ENCODE measurements at regions not wholly inside any gene's neighbourhood (a gene's known extent, or its start where the extent isn't known, plus 50 kb on each side); places are given as distances from the start of the nearest gene placed in this dataset.
"Not testable (repeated sequence)": the region's sequence is repeated elsewhere in the genome, so short reads cannot be mapped to it uniquely, and the experiment has no call there.

DNA sequence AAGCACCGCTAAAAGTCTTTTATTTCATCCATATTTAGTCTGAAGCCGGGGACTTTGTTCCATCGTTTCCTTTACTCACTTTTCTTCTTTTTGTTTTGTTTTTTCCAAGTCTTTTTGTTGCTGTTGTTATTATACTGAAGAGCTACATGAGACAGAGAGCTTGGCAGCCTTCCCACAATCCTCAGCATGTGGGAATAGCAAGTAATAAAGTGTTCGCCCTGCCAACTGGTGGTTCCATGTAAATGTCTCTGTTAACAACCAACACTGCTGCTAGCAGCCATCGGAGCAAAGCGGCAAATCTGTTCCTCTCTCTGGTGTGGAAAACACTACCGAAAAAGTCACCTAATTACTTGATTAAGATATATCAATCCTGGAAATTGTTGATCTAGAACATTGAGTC is 437.8 kb upstream of the ID4 start:
- Histone ChIP-seq H3K36me3 (ENCODE audit: insufficient read depth, low read length) (no peaks in the 10 kb centered on the region), H3K4me3 (ENCODE audit: low read length) (no peak overlapping the region), H3K9me3 (ENCODE audit: insufficient read depth, low read depth, low read length) (no peaks in the 10 kb centered on the region), H3K27me3 (ENCODE audit: insufficient read depth, low read length) (no peaks in the 10 kb centered on the region), H3K9ac (ENCODE audit: low read depth, low read length) (no peak overlapping the region), H3K4me1 (ENCODE audit: insufficient read depth, low read length) (no peaks in the 10 kb centered on the region), H3K27ac (ENCODE audit: low read depth, low read length) (no peak overlapping the region)
- WGBS = 97% methylated on average over 5 of the region's 7 CpGs

DNA sequence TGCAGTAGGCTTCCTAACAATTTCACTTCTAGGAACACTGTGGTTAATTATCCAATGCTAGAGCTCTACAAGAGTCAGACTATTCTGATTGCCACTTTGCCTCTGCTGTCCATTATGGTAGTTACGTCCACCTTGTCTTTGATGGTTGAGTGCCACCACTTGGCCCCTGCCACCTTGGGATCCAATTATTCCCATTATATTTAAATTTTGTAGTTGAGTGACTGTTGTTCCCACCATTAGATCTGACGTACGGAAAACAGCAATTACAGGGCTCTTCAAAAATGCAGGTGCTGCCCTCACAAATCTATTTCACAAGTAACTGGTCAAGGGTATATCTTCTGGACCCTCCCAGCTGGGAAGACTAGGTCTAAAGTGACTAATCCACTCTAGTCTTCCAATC is 432.3 kb upstream of the ID4 start:
- not testable (repeated sequence) for H3K4me1 ChIP-seq (ENCODE audit: insufficient read depth, low read length); H3K4me3 ChIP-seq (ENCODE audit: low read length); H3K36me3 ChIP-seq (ENCODE audit: insufficient read depth, low read length); H3K27me3 ChIP-seq (ENCODE audit: insufficient read depth, low read length); H3K27ac ChIP-seq (ENCODE audit: low read depth, low read length); H3K9ac ChIP-seq (ENCODE audit: low read depth, low read length)
- WGBS = 99% methylated on average over 3 of the region's 3 CpGs
- H3K9me3 ChIP-seq (ENCODE audit: insufficient read depth, low read depth, low read length) = peaks cover 11% of the 10 kb centered on the region; the same call in 1 of the 2 replicates

GRCh38 chr6:19408331-19408730 is 428.8 kb upstream of the ID4 start:
- Histone ChIP-seq H3K27me3 (ENCODE audit: insufficient read depth, low read length) (no peaks in the 10 kb centered on the region), H3K4me1 (ENCODE audit: insufficient read depth, low read length) (no peaks in the 10 kb centered on the region), H3K9ac (ENCODE audit: low read depth, low read length) (no peak overlapping the region), H3K27ac (ENCODE audit: low read depth, low read length) (no peak overlapping the region), H3K9me3 (ENCODE audit: insufficient read depth, low read depth, low read length) (peaks cover 11% of the 10 kb centered on the region; the same call in 1 of the 2 replicates), H3K36me3 (ENCODE audit: insufficient read depth, low read length) (no peaks in the 10 kb centered on the region), H3K4me3 (ENCODE audit: low read length) (no peak overlapping the region)
- 93% methylated on average over 3 of the region's 3 CpGs for WGBS

GRCh38 chr6:19410481-19410880 is 426.7 kb upstream of the ID4 start:
- Histone ChIP-seq H3K36me3 (ENCODE audit: insufficient read depth, low read length) (no peaks in the 10 kb centered on the region), H3K4me1 (ENCODE audit: insufficient read depth, low read length) (no peaks in the 10 kb centered on the region), H3K9me3 (ENCODE audit: insufficient read depth, low read depth, low read length) (0 out of 2 replicates have a peak, but pooled peaks cover 2% of the 10 kb centered on the region), H3K4me3 (ENCODE audit: low read length) (no peak overlapping the region), H3K9ac (ENCODE audit: low read depth, low read length) (no peak overlapping the region), H3K27me3 (ENCODE audit: insufficient read depth, low read length) (no peaks in the 10 kb centered on the region), H3K27ac (ENCODE audit: low read depth, low read length) (no peak overlapping the region)

GRCh38 chr6:19413323-19413722 is 423.8 kb upstream of the ID4 start:
- 95% methylated on average over 2 of the region's 3 CpGs for WGBS
- Histone ChIP-seq H3K36me3 (ENCODE audit: insufficient read depth, low read length) (no peaks in the 10 kb centered on the region), H3K4me3 (ENCODE audit: low read length) (no peak overlapping the region), H3K27ac (ENCODE audit: low read depth, low read length) (no peak overlapping the region), H3K4me1 (ENCODE audit: insufficient read depth, low read length) (no peaks in the 10 kb centered on the region), H3K9me3 (ENCODE audit: insufficient read depth, low read depth, low read length) (peaks cover 6% of the 10 kb centered on the region), H3K9ac (ENCODE audit: low read depth, low read length) (no peak overlapping the region), H3K27me3 (ENCODE audit: insufficient read depth, low read length) (no peaks in the 10 kb centered on the region)

DNA sequence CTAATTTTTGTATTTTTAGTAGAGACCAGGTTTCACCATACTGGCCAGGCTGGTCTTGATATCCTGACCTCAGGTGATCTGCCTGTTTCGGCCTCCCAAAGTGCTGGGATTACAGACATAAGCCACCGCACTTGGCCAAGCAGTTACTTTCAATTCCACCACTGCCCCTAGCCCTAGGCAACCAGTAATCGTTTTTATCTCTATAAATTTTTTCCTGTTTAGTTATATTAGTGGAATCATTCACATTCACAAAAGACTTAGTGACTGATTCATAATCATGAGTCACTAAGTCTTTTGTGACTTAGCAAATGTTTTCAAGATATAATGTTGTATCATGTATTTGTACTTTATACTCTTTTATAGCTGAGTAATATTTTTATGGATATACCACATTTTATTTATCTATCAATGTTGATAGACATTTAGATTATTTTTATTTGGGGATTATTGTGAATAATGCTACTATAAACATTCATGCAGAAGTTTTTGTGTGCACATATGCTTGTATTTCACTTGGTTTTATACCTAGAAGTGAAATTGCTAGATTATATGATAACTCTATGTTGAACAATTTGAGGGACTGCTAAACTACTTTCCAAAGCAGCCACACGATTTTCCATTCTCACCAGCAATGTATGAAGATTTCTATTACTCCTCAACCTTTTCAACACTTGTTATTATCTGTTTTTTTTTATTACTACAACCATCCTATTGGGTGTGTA is 421.4 kb upstream of the ID4 start:
- Histone ChIP-seq H3K9ac (ENCODE audit: low read depth, low read length) (no peak overlapping the region), H3K4me3 (ENCODE audit: low read length) (no peak overlapping the region), H3K27me3 (ENCODE audit: insufficient read depth, low read length) (no peaks in the 10 kb centered on the region), H3K27ac (ENCODE audit: low read depth, low read length) (no peak overlapping the region), H3K36me3 (ENCODE audit: insufficient read depth, low read length) (no peaks in the 10 kb centered on the region), H3K4me1 (ENCODE audit: insufficient read depth, low read length) (no peaks in the 10 kb centered on the region), H3K9me3 (ENCODE audit: insufficient read depth, low read depth, low read length) (peaks cover 6% of the 10 kb centered on the region)
- 97% methylated on average over 3 of the region's 4 CpGs for WGBS

- Histone ChIP-seq H3K4me1 (ENCODE audit: insufficient read depth, low read length) (no peaks in the 10 kb centered on the region), H3K9ac (ENCODE audit: low read depth, low read length) (no peak overlapping the region), H3K27me3 (ENCODE audit: insufficient read depth, low read length) (no peaks in the 10 kb centered on the region), H3K27ac (ENCODE audit: low read depth, low read length) (no peak overlapping the region), H3K36me3 (ENCODE audit: insufficient read depth, low read length) (no peaks in the 10 kb centered on the region), H3K4me3 (ENCODE audit: low read length) (no peak overlapping the region), H3K9me3 (ENCODE audit: insufficient read depth, low read depth, low read length) (peaks cover 6% of the 10 kb centered on the region)
Observed at GRCh38 chr6:19416811-19417210, 420.4 kb upstream of the ID4 start.

GRCh38 chr6:19417713-19418112 is 419.5 kb upstream of the ID4 start:
- Histone ChIP-seq H3K9me3 (ENCODE audit: insufficient read depth, low read depth, low read length) (peaks cover 6% of the 10 kb centered on the region), H3K27me3 (ENCODE audit: insufficient read depth, low read length) (no peaks in the 10 kb centered on the region), H3K9ac (ENCODE audit: low read depth, low read length) (no peak overlapping the region), H3K36me3 (ENCODE audit: insufficient read depth, low read length) (no peaks in the 10 kb centered on the region), H3K27ac (ENCODE audit: low read depth, low read length) (no peak overlapping the region), H3K4me1 (ENCODE audit: insufficient read depth, low read length) (no peaks in the 10 kb centered on the region), H3K4me3 (ENCODE audit: low read length) (no peak overlapping the region)

GRCh38 chr6:19424853-19425252 is 412.3 kb upstream of the ID4 start:
- Histone ChIP-seq H3K4me1 (ENCODE audit: insufficient read depth, low read length) (no peaks in the 10 kb centered on the region), H3K4me3 (ENCODE audit: low read length) (no peak overlapping the region), H3K27me3 (ENCODE audit: insufficient read depth, low read length) (no peaks in the 10 kb centered on the region), H3K27ac (ENCODE audit: low read depth, low read length) (no peak overlapping the region), H3K36me3 (ENCODE audit: insufficient read depth, low read length) (no peaks in the 10 kb centered on the region), H3K9me3 (ENCODE audit: insufficient read depth, low read depth, low read length) (no peaks in the 10 kb centered on the region; the same call in 1 of the 2 replicates), H3K9ac (ENCODE audit: low read depth, low read length) (no peak overlapping the region)
- WGBS = 87% methylated on average over 2 of the region's 2 CpGs

DNA sequence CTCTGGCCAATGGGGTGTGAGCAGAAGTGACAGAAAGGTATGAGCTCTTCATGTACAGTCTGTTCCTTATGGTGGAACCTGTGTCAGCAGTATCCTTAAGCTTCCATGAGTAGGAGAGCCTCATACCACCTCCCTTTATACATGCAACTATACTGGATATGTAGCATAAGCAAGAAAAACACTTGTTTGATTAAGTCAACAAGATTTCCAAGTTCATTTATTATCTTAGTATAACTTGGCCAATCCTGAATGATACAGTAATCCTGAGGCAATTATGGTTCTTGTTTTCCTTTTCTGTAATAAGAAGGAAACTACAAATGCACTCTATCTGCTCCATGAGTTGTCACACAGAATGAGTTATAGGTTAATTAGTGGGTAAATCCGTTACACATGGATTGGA is 409.6 kb upstream of the ID4 start:
- Histone ChIP-seq H3K36me3 (ENCODE audit: insufficient read depth, low read length) (no peaks in the 10 kb centered on the region), H3K27me3 (ENCODE audit: insufficient read depth, low read length) (no peaks in the 10 kb centered on the region), H3K9ac (ENCODE audit: low read depth, low read length) (no peak overlapping the region), H3K9me3 (ENCODE audit: insufficient read depth, low read depth, low read length) (no peaks in the 10 kb centered on the region; the same call in 1 of the 2 replicates), H3K27ac (ENCODE audit: low read depth, low read length) (no peak overlapping the region), H3K4me1 (ENCODE audit: insufficient read depth, low read length) (no peaks in the 10 kb centered on the region), H3K4me3 (ENCODE audit: low read length) (no peak overlapping the region)
- 100% methylated on average over 1 of the region's 1 CpG for WGBS

DNA sequence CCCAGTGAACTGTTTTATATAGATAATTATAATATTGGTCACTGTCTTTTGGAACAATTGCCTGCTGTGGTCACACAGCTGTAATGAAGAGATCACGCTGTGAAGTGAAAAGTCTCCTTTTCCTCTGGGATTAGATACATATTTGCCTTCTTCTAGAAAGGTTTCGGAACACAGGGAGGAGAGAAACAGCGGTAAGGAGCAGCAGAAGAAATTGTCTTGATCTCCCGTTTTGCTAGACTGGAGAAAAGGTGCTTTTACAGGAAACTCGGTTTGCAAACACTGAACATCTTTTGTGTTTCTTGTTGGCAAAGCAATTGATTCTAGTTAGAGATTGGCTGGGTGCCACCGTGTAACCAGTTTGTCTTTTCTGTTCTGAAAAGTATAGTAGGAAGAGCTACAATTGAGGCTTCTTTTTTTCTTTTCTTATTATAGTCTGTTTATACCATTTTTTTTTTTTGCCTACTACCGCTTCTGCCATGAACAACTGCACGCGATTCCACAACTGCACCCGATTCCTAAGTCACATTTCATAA is 404.1 kb upstream of the ID4 start:
- no peaks in the 10 kb centered on the region; the same call in 1 of the 2 replicates for H3K4me1 ChIP-seq (ENCODE audit: insufficient read depth, low read length)
- H3K9ac ChIP-seq (ENCODE audit: low read depth, low read length) = no peak overlapping the region
- no peak overlapping the region for H3K27ac ChIP-seq (ENCODE audit: low read depth, low read length)
- WGBS = 92% methylated on average over 9 of the region's 10 CpGs
- no peaks in the 10 kb centered on the region; the same call in 1 of the 2 replicates for H3K9me3 ChIP-seq (ENCODE audit: insufficient read depth, low read depth, low read length)
- no peaks in the 10 kb centered on the region for H3K36me3 ChIP-seq (ENCODE audit: insufficient read depth, low read length)
- no peaks in the 10 kb centered on the region for H3K27me3 ChIP-seq (ENCODE audit: insufficient read depth, low read length)
- no peak overlapping the region for H3K4me3 ChIP-seq (ENCODE audit: low read length)

GRCh38 chr6:19434065-19434464 is 403.1 kb upstream of the ID4 start:
- H3K4me3 ChIP-seq (ENCODE audit: low read length) = no peak overlapping the region
- no peaks in the 10 kb centered on the region; the same call in 1 of the 2 replicates for H3K4me1 ChIP-seq (ENCODE audit: insufficient read depth, low read length)
- WGBS = 100% methylated on average over 2 of the region's 2 CpGs
- H3K27ac ChIP-seq (ENCODE audit: low read depth, low read length) = no peak overlapping the region
- no peaks in the 10 kb centered on the region for H3K9me3 ChIP-seq (ENCODE audit: insufficient read depth, low read depth, low read length)
- H3K9ac ChIP-seq (ENCODE audit: low read depth, low read length) = no peak overlapping the region
- no peaks in the 10 kb centered on the region for H3K36me3 ChIP-seq (ENCODE audit: insufficient read depth, low read length)
- no peaks in the 10 kb centered on the region for H3K27me3 ChIP-seq (ENCODE audit: insufficient read depth, low read length)

All from HUES64 (cell line).